HEK293T (cell line): ENCODE measurements at regions not wholly inside any gene's neighbourhood (a gene's known extent, or its start where the extent isn't known, plus 50 kb on each side); places are given as distances from the start of the nearest gene placed in this dataset.

ENCODE experiments used
- CTCF ChIA-PET: fragments of 350-600 bp; formaldehyde crosslinking; extraction: SDS; loops from one replicate; lab custom pipeline; 2021; ENCODE audit warnings: antibody characterized with exemption, inconsistent platforms; lab: Yijun Ruan, JAX
- POLR2A ChIA-PET: fragments of 350-600 bp; formaldehyde crosslinking; extraction: SDS; loops from one replicate; lab custom pipeline; 2020; ENCODE audit warnings: antibody characterized with exemption, inconsistent platforms; lab: Yijun Ruan, JAX
- DNase-seq: peaks from one replicate; pipeline ENCODE4 v3.0.0; 2012; ENCODE audit warnings: mixed read lengths; ENCODE audit errors: extremely low spot score
- ARNT ChIP-seq: fragments of 450-650 bp; IDR thresholded peaks from 2 replicates; pipeline ENCODE4 v1.6.1; 2017; ENCODE audit warnings: mild to moderate bottlenecking
- BHLHE40 ChIP-seq: fragments of 450-650 bp; IDR thresholded peaks from 2 replicates; pipeline ENCODE4 v1.6.1; 2016; ENCODE audit warnings: mild to moderate bottlenecking, moderate library complexity, borderline replicate concordance
- CTBP1 ChIP-seq: fragments of 450-650 bp; IDR thresholded peaks from 2 replicates; pipeline ENCODE4 v1.6.1; 2016; ENCODE audit warnings: borderline replicate concordance
- ELF4 ChIP-seq: fragments of 450-650 bp; IDR thresholded peaks from 2 replicates; pipeline ENCODE4 v1.6.1; 2017; ENCODE audit warnings: antibody characterized with exemption
- FOXA1 ChIP-seq: fragments of 450-650 bp; IDR thresholded peaks from 2 replicates; pipeline ENCODE4 v1.6.1; 2016; ENCODE audit warnings: mild to moderate bottlenecking
- FOXK2 ChIP-seq: fragments of 450-650 bp; IDR thresholded peaks from 2 replicates; pipeline ENCODE4 v1.6.1; 2016; ENCODE audit warnings: mild to moderate bottlenecking
- FOXM1 ChIP-seq: fragments of 450-650 bp; IDR thresholded peaks from 2 replicates; pipeline ENCODE4 v1.6.1; 2017; ENCODE audit warnings: mild to moderate bottlenecking, borderline replicate concordance
- HDGF ChIP-seq: fragments of 450-650 bp; IDR thresholded peaks from 2 replicates; pipeline ENCODE4 v1.6.1; 2017; ENCODE audit warnings: antibody characterized with exemption, borderline replicate concordance
- L3MBTL2 ChIP-seq: fragments of 450-650 bp; conservative IDR thresholded peaks from 2 replicates; pipeline ENCODE4 v1.6.1; 2016; ENCODE audit warnings: mild to moderate bottlenecking
- LEF1 ChIP-seq: fragments of 450-650 bp; IDR thresholded peaks from 2 replicates; pipeline ENCODE4 v1.6.1; 2017; ENCODE audit warnings: mild to moderate bottlenecking, borderline replicate concordance
- NFRKB ChIP-seq: fragments of 450-650 bp; IDR thresholded peaks from 2 replicates; pipeline ENCODE4 v1.6.1; 2016; ENCODE audit warnings: mild to moderate bottlenecking, moderate library complexity
- SP1 ChIP-seq: fragments of 450-650 bp; IDR thresholded peaks from 2 replicates; pipeline ENCODE4 v1.6.1; 2017
- SUZ12 ChIP-seq: fragments of 450-650 bp; IDR thresholded peaks from 2 replicates; pipeline ENCODE4 v1.6.1; 2016; ENCODE audit warnings: mild to moderate bottlenecking
- TARDBP ChIP-seq: fragments of 450-650 bp; IDR thresholded peaks from 2 replicates; pipeline ENCODE4 v1.6.1; 2016
- ZNF384 ChIP-seq: fragments of 450-650 bp; IDR thresholded peaks from 2 replicates; pipeline ENCODE4 v1.6.1; 2016
- TF ChIP-seq, protein P1 (sequence below): fragments of 450-650 bp; IDR thresholded peaks from 2 replicates; pipeline ENCODE4 v1.6.1; 2016

DNA sequence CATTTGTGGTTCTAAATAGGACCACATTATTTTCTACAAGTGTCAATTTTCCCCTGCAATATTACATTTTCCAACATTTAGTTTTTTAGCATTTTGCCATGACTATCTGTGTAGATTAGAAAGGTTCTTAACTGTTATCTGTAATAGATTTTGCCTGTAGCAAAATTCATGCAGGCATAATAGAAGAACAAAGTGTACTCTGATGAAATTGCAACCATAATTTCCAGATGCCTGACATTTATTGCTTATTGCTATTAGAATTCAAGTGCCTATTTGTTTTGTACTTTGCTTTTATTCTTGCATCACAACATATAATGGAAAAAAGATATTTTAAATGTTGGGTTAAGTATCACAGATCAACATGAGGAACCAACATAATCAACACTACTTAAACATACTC, 337.7 kb downstream of the TOX3 start:
- TF ChIP-seq ELF4 (no peak), L3MBTL2 (no peak), SP1 (no peak), NFRKB (no peak), TARDBP (no peak), HDGF (no peak), ZNF384 (no peak), ARNT (no peak), FOXM1 (no peak), LEF1 (no peak), FOXA1 (no peak), CTBP1 (no peak), FOXK2 (no peak), SUZ12 (no peak), BHLHE40 (no peak)
- TF ChIP-seq, protein P1, sequence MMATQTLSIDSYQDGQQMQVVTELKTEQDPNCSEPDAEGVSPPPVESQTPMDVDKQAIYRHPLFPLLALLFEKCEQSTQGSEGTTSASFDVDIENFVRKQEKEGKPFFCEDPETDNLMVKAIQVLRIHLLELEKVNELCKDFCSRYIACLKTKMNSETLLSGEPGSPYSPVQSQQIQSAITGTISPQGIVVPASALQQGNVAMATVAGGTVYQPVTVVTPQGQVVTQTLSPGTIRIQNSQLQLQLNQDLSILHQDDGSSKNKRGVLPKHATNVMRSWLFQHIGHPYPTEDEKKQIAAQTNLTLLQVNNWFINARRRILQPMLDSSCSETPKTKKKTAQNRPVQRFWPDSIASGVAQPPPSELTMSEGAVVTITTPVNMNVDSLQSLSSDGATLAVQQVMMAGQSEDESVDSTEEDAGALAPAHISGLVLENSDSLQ, result no peak

DNA sequence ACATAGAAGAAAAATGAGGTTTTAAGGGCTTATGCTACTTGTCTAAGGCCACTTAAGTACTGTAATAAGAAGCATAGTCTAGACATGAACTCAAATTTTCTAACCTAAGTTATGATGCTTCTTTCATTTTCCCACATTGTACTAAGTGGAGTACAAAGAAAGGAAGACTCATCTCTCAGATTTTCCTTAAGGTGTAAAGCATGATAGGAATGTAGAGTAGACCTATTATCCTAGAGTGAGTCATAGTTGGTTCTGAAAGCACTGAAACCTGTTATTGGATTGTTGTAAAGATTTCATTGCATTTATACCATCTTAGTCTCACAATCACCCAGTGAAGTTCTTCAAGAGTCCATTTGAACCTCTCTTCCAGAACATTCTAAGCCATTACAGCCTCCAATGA, 343.8 kb downstream of the TOX3 start:
- DNase-seq, result no peak
- ChIA-PET CTCF (no interaction called here), POLR2A (no interaction called here)
- no peak for TF ChIP-seq L3MBTL2
- TF ChIP-seq FOXM1, result no peak
- no peak for TF ChIP-seq LEF1
- TF ChIP-seq SUZ12, result no peak
- TF ChIP-seq ZNF384, result no peak
- no peak for TF ChIP-seq CTBP1
- TF ChIP-seq SP1, result no peak
- no peak for TF ChIP-seq FOXK2
- no peak for TF ChIP-seq ELF4
- TF ChIP-seq, protein P1, result no peak
- no peak for TF ChIP-seq NFRKB
- TF ChIP-seq ARNT, result no peak
- TF ChIP-seq FOXA1, result no peak
- TF ChIP-seq TARDBP, result no peak

More for the DNA sequence above, 337.7 kb downstream of the TOX3 start:
- DNase-seq, result no peak
- ChIA-PET POLR2A (no interaction called here), CTCF (no interaction called here)

DNA sequence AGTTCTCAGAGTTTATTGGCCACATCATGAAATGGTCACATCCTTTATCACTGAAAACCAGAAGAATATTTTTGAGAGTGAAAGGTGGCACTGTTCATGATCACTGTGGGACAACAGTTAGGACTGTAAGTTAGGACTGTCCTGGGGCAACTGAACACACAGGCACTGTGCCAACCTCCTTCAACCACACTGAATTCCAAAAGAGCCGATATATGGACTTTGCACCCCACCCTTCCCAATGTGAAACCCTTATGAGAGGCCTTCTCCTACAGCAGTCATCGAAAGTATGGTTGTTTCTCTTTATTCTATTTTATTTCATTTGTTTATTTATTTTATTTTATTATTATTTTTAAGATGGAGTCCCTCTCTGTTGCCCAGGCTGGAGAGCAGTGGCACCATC, 353.5 kb downstream of the TOX3 start:
- DNase-seq, result no peak
- ChIA-PET POLR2A (no interaction called here), CTCF (interaction anchor here (1.1 kb wide), 1 partner anchor 125 kb away, joined by 3 read pairs; no protein-coding TSS in a partner anchor)
- TF ChIP-seq, protein P1, result no peak
- TF ChIP-seq FOXM1, result no peak
- no peak for TF ChIP-seq SUZ12
- TF ChIP-seq TARDBP, result no peak

DNA sequence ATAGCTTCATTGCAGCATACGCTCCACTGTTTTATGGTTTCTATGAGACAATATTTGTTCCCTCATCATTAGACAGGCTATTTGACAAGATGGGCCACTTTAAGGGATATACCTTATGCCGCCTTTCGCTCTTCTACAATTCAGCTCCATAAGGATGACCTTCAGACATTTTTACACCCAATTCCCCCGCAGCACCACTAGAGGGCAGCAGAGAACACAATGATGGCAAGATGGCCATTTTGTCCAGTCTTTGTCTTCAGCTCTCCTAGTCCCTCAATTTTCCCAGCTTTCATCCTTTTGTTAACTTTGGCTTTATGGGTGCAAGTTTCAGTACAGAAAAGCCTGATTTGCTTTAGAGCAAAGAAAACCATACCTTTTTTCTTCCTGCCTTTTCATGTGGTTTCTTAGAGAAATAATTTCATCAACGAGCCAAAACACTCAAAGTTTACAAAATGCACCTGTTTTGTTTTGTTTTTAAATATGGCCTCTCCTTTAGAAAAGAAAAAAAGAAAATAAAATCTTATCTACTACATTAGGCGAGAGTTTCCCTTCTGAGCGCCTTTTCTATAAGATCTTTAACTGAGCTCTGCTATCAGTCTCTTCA, 355.3 kb downstream of the TOX3 start:
- ChIA-PET POLR2A (no interaction called here), CTCF (interaction anchor here (0.6 to 1.6 kb wide), 8 partner anchors 9 to 722 kb away, joined by 3 to 19 read pairs (median 3); no protein-coding TSS in a partner anchor)
- DNase-seq, result peak; percentile 72
- TF ChIP-seq FOXM1 (no peak), SUZ12 (no peak), SP1 (no peak), HDGF (no peak), FOXA1 (no peak), L3MBTL2 (no peak), BHLHE40 (no peak), TARDBP (no peak), ARNT (no peak), ZNF384 (no peak), NFRKB (no peak), CTBP1 (no peak), LEF1 (no peak), FOXK2 (no peak), ELF4 (no peak)
- TF ChIP-seq, protein P1, result no peak

DNA sequence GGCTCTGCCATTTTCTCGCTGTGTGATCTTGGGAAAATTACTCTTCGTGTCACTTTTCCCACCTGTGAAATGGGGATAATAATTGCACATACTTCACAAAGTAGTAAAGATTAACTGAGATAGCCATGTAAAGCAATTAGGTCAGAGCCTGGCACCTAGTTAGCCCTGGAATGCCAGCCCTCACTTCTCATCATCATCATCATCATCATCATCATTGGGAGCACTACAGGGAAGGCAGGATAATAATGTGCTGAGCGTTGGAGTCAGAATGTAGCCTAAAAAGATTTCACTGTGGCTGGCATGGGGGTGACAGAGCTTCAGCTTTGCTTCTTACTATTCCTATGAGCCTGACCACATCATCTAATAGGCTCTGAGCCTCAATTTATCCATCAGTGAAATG, 362.6 kb downstream of the TOX3 start:
- POLR2A ChIA-PET, result no interaction called here
- DNase-seq, result no peak
- CTCF ChIA-PET, result no interaction called here
- TF ChIP-seq FOXK2 (no peak), CTBP1 (no peak), LEF1 (no peak), FOXM1 (no peak), HDGF (no peak), FOXA1 (no peak), SP1 (no peak), NFRKB (no peak), TARDBP (no peak), SUZ12 (no peak), BHLHE40 (no peak)
- TF ChIP-seq, protein P1, result no peak
